Amygdala (tissue), 56 donors: ENCODE measurements at regions not wholly inside any gene's neighbourhood (a gene's known extent, or its start where the extent isn't known, plus 50 kb on each side); places are given as distances from the start of the nearest gene placed in this dataset.

Source experiments
- DNase-seq, 56 donors: peaks; one replicate each; lab custom pipeline; 2025; lab: John Stamatoyannopoulos, UW

GRCh38 chr11:32200136-32200847, 109.4 kb downstream of the RCN1 start:
- DNase-seq = no peak

- no peak for DNase-seq
Observed at GRCh38 chr11:32204751-32205150, 113.9 kb downstream of the RCN1 start.

- DNase-seq = no peak
Observed at GRCh38 chr11:32210556-32210955, 119.7 kb downstream of the RCN1 start.

- DNase-seq = no peak
Observed at GRCh38 chr11:32213223-32213622, 122.3 kb downstream of the RCN1 start.

GRCh38 chr11:32215157-32215556, 124.3 kb downstream of the RCN1 start:
- no peak for DNase-seq

GRCh38 chr11:32216749-32217148, 125.9 kb downstream of the RCN1 start:
- no peak for DNase-seq

GRCh38 chr11:32219320-32219719, 128.4 kb downstream of the RCN1 start:
- DNase-seq = no peak

GRCh38 chr11:32221476-32222032, 130.7 kb downstream of the RCN1 start:
- no peak for DNase-seq

- DNase-seq = no peak
Observed at GRCh38 chr11:32224580-32224979, 133.7 kb downstream of the RCN1 start.

- DNase-seq = no peak
Observed at GRCh38 chr11:32225571-32226285, 134.9 kb downstream of the RCN1 start.

- DNase-seq = no peak
Observed at GRCh38 chr11:32226480-32226879, 135.6 kb downstream of the RCN1 start.

- DNase-seq = no peak
Observed at GRCh38 chr11:32229576-32230240, 138.8 kb downstream of the RCN1 start.

- DNase-seq = no peak
Observed at GRCh38 chr11:32231909-32232493, 141.1 kb downstream of the RCN1 start.

- DNase-seq = no peak
Observed at GRCh38 chr11:32232516-32232915, 141.6 kb downstream of the RCN1 start.

- no peak for DNase-seq
Observed at GRCh38 chr11:32233276-32233675, 142.4 kb downstream of the RCN1 start.

GRCh38 chr11:32233928-32234327, 143.1 kb downstream of the RCN1 start:
- no peak for DNase-seq

GRCh38 chr11:32244453-32244852, 153.6 kb downstream of the RCN1 start:
- DNase-seq = no peak

GRCh38 chr11:32253706-32254105, 162.8 kb downstream of the RCN1 start:
- no peak for DNase-seq

GRCh38 chr11:32255841-32256240, 165.0 kb downstream of the RCN1 start:
- peak in 2 of 56 donors; percentile 1 for DNase-seq

- DNase-seq = no peak
Observed at GRCh38 chr11:32256466-32256865, 165.6 kb downstream of the RCN1 start.

GRCh38 chr11:32259641-32260081, 168.8 kb downstream of the RCN1 start:
- peak in 25 of 56 donors; percentile 2 to 56 (median 17) for DNase-seq
